Motor neuron (in vitro differentiated cells): ENCODE measurements at regions not wholly inside any gene's neighbourhood (a gene's known extent, or its start where the extent isn't known, plus 50 kb on each side); places are given as distances from the start of the nearest gene placed in this dataset.

ENCODE experiments used
- ATAC-seq, 8 experiments: fragments of 200-7000 bp; cut with Tn5 transposase; replicated peaks in 6 of 8; 2 replicates each; pipeline ENCODE4 v1.8.0; 2021; ENCODE audit warnings: mild to moderate bottlenecking in 8 of 8, moderate library complexity in 8 of 8
- H3K27ac ChIP-seq, 2 donors: fragments of 250-450 bp; sonication (Bioruptor Pico); 2 replicates each; pipeline ENCODE4 v1.9.0; 2021; ENCODE audit warnings: antibody characterized with exemption in 2 of 2, mild to moderate bottlenecking in 2 of 2, moderate library complexity in 1 of 2
- H3K4me1 ChIP-seq, 2 donors: fragments of 250-450 bp; sonication (Bioruptor Pico); replicated peaks in 1 of 2; 2 replicates each; pipeline ENCODE4 v1.6.1; 2021; ENCODE audit warnings: antibody characterized with exemption in 2 of 2, mild to moderate bottlenecking in 2 of 2, moderate library complexity in 1 of 2
- H3K4me3 ChIP-seq, 5 donors: fragments of 250-450 bp; sonication (Bioruptor Pico); 2 replicates each; pipeline ENCODE4 v1.9.0; 2021; ENCODE audit warnings: antibody characterized with exemption in 5 of 5, mild to moderate bottlenecking in 5 of 5, moderate library complexity in 4 of 5
- WGBS, 10 experiments: fragments of 450-650 bp; shearing (Covaris generic); methylation state at CpG; one replicate each; pipeline ENCODE4 v1.0.0; 2022; 5-methylcytosine and 5-hydroxymethylcytosine counted together
- in situ Hi-C, 9 experiments: fragments of 400-800 bp; cut with MboI; loops; one replicate each; pipeline ENCODE4 v1.15.0; 2021; ENCODE audit warnings: low sequenced_read_pairs in 9 of 9, low pct_unique_long_range_greater_than_20kb in 2 of 9; ENCODE audit not compliant: unreplicated experiment in 9 of 9

GRCh38 chr13:31919241-31919640 is 112.3 kb upstream of the FRY start:
- Histone ChIP-seq H3K4me1 (no peaks in the 10 kb centered on the region), H3K27ac (no peak overlapping the region), H3K4me3 (no peak overlapping the region)
- 56 to 100% (median 91%) methylated on average over 1 to 2 of the region's 2 CpGs; no CpG with 5 or more reads in 2 of the 10 experiments for WGBS, 10 experiments
- ATAC-seq = no peak
- in situ Hi-C loops = loop anchor here in 1 of 9 experiments (25.0 kb wide), 1 partner anchor 393 kb away; the partner anchor contains the start of genes BRCA2 and ZAR1L

GRCh38 chr13:31919971-31920726 is 111.4 kb upstream of the FRY start:
- in situ Hi-C loops = loop anchor here in 1 of 9 experiments (25.0 kb wide), 1 partner anchor 392 kb away; the partner anchor contains the start of genes BRCA2 and ZAR1L
- ATAC-seq = no peak
- H3K4me1 ChIP-seq = no peaks in the 10 kb centered on the region
- H3K4me3 ChIP-seq = no peak overlapping the region
- 47 to 100% (median 88%) methylated on average over 1 to 4 of the region's 4 CpGs for WGBS, 10 experiments
- no peak overlapping the region for H3K27ac ChIP-seq

- 50 to 100% (median 79%) methylated on average over 1 to 2 of the region's 2 CpGs for WGBS, 10 experiments
- Histone ChIP-seq H3K4me1 (no peaks in the 10 kb centered on the region), H3K27ac (no peak overlapping the region), H3K4me3 (no peak overlapping the region)
- in situ Hi-C loops = loop anchor here in 1 of 9 experiments (25.0 kb wide), 1 partner anchor 392 kb away; the partner anchor contains the start of genes BRCA2 and ZAR1L
- ATAC-seq = no peak
Observed at GRCh38 chr13:31920727-31921100, 110.9 kb upstream of the FRY start.

GRCh38 chr13:31922724-31923123 is 108.8 kb upstream of the FRY start:
- no peak for ATAC-seq
- Histone ChIP-seq H3K4me3 (no peak overlapping the region), H3K4me1 (peaks cover 6 to 9% of the 10 kb centered on the region in 2 donors), H3K27ac (no peak overlapping the region)
- WGBS, 10 experiments = 57 to 100% (median 79%) methylated on average over 1 of the region's 1 CpG
- in situ Hi-C loops = loop anchor here in 1 of 9 experiments (25.0 kb wide), 1 partner anchor 390 kb away; the partner anchor contains the start of genes BRCA2 and ZAR1L

- H3K4me1 ChIP-seq = peaks cover 8 to 9% of the 10 kb centered on the region in 2 donors
- WGBS, 10 experiments = 67 to 100% (median 78%) methylated on average over 1 to 2 of the region's 3 CpGs; no CpG with 5 or more reads in 5 of the 10 experiments
- in situ Hi-C loops = loop anchor here in 1 of 9 experiments (25.0 kb wide), 1 partner anchor 389 kb away; the partner anchor contains the start of genes BRCA2 and ZAR1L
- H3K27ac ChIP-seq = no peak overlapping the region
- no peak for ATAC-seq
- no peak overlapping the region for H3K4me3 ChIP-seq
Observed at GRCh38 chr13:31923134-31923763, 108.3 kb upstream of the FRY start.

- H3K4me1 ChIP-seq = peaks cover 8 to 9% of the 10 kb centered on the region in 2 donors
- ATAC-seq = no peak
- H3K27ac ChIP-seq = no peak overlapping the region
- 0 to 100% (median 58%) methylated on average over 1 to 2 of the region's 2 CpGs; no CpG with 5 or more reads in 3 of the 10 experiments for WGBS, 10 experiments
- H3K4me3 ChIP-seq = no peak overlapping the region
- in situ Hi-C loops = no loop called here
Observed at GRCh38 chr13:31925079-31925478, 106.5 kb upstream of the FRY start.

GRCh38 chr13:31927219-31927653 is 104.3 kb upstream of the FRY start:
- Histone ChIP-seq H3K4me3 (no peak overlapping the region), H3K27ac (no peak overlapping the region), H3K4me1 (peaks cover 8 to 9% of the 10 kb centered on the region in 2 donors)
- WGBS, 10 experiments = 55 to 100% (median 75%) methylated on average over 1 to 4 of the region's 5 CpGs; no CpG with 5 or more reads in 3 of the 10 experiments
- in situ Hi-C loops = no loop called here
- ATAC-seq = peak in 4 of 8 experiments; percentile 14 to 49 (median 26)

- peaks cover 8 to 9% of the 10 kb centered on the region in 2 donors for H3K4me1 ChIP-seq
- no peak for ATAC-seq
- in situ Hi-C loops = no loop called here
Observed at GRCh38 chr13:31929031-31929770, 102.4 kb upstream of the FRY start.

GRCh38 chr13:31930490-31930889 is 101.1 kb upstream of the FRY start:
- peaks cover 8 to 9% of the 10 kb centered on the region in 2 donors for H3K4me1 ChIP-seq
- 40 to 100% (median 89%) methylated on average over 1 to 2 of the region's 2 CpGs; no CpG with 5 or more reads in 2 of the 10 experiments for WGBS, 10 experiments
- no peak overlapping the region for H3K27ac ChIP-seq
- no peak for ATAC-seq
- in situ Hi-C loops = no loop called here
- H3K4me3 ChIP-seq = no peak overlapping the region

More at GRCh38 chr13:31929031-31929770, 102.4 kb upstream of the FRY start:
- Histone ChIP-seq H3K27ac (no peak overlapping the region), H3K4me3 (no peak overlapping the region)
- 40 to 96% (median 70%) methylated on average over 1 to 3 of the region's 3 CpGs for WGBS, 10 experiments

GRCh38 chr13:31930901-31931522 is 100.6 kb upstream of the FRY start:
- no peak overlapping the region for H3K4me3 ChIP-seq
- ATAC-seq = no peak
- H3K27ac ChIP-seq = no peak overlapping the region
- 63 to 100% (median 78%) methylated on average over 1 to 3 of the region's 3 CpGs; no CpG with 5 or more reads in 1 of the 10 experiments for whole genome bisulfite sequencing, 10 experiments
- H3K4me1 ChIP-seq = peaks cover 8 to 9% of the 10 kb centered on the region in 2 donors
- in situ Hi-C loops = no loop called here

- no peak overlapping the region for H3K4me3 ChIP-seq
- no peak overlapping the region for H3K27ac ChIP-seq
- no peak for ATAC-seq
- in situ Hi-C loops = no loop called here
- no peaks in the 10 kb centered on the region for H3K4me1 ChIP-seq
- 51 to 100% (median 90%) methylated on average over 2 to 4 of the region's 4 CpGs; no CpG with 5 or more reads in 1 of the 10 experiments for WGBS, 10 experiments
Observed at GRCh38 chr13:31937436-31937835, 94.1 kb upstream of the FRY start.

GRCh38 chr13:31940076-31940475 is 91.5 kb upstream of the FRY start:
- Histone ChIP-seq H3K4me3 (no peak overlapping the region), H3K4me1 (no peaks in the 10 kb centered on the region), H3K27ac (no peak overlapping the region)
- in situ Hi-C loops = no loop called here
- WGBS, 10 experiments = 40 to 100% (median 92%) methylated on average over 1 to 4 of the region's 4 CpGs; no CpG with 5 or more reads in 1 of the 10 experiments
- no peak for ATAC-seq
